GM12873 (cell line): ENCODE measurements at regions not wholly inside any gene's neighbourhood (a gene's known extent, or its start where the extent isn't known, plus 50 kb on each side); places are given as distances from the start of the nearest gene placed in this dataset.
A peak's percentile ranks its signal among the peaks of the same experiment; 100 is the strongest.

Experiments
- TF ChIP-seq, protein P1 (sequence below): IDR thresholded peaks from 2 replicates; pipeline ENCODE4 v1.5.1; 2012; ENCODE audit warnings: low read depth, mild to moderate bottlenecking, moderate library complexity, low read length, control low read depth; ENCODE audit not compliant: insufficient read depth; ENCODE audit errors: missing control alignments

DNA sequence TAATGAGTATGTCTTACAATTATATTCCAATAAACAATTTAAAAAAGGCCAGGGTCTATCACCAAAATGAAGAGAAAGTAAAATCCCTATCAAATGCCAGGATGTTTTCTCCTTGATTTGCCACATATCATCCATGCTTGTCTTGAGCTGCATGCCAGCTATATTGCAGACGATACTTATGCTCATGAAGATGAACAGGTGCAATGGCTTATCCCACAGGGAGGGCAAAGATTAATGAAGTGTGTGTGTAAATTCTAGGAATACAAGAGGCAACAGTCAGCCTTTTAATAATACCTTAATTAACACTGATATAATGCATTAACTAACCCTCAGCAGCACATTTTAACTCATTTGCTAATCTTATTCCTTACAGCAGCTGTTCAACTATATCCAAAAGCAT, 850.5 kb downstream of the KCNA4 start:
- TF ChIP-seq, protein P1, sequence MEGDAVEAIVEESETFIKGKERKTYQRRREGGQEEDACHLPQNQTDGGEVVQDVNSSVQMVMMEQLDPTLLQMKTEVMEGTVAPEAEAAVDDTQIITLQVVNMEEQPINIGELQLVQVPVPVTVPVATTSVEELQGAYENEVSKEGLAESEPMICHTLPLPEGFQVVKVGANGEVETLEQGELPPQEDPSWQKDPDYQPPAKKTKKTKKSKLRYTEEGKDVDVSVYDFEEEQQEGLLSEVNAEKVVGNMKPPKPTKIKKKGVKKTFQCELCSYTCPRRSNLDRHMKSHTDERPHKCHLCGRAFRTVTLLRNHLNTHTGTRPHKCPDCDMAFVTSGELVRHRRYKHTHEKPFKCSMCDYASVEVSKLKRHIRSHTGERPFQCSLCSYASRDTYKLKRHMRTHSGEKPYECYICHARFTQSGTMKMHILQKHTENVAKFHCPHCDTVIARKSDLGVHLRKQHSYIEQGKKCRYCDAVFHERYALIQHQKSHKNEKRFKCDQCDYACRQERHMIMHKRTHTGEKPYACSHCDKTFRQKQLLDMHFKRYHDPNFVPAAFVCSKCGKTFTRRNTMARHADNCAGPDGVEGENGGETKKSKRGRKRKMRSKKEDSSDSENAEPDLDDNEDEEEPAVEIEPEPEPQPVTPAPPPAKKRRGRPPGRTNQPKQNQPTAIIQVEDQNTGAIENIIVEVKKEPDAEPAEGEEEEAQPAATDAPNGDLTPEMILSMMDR = no peak

DNA sequence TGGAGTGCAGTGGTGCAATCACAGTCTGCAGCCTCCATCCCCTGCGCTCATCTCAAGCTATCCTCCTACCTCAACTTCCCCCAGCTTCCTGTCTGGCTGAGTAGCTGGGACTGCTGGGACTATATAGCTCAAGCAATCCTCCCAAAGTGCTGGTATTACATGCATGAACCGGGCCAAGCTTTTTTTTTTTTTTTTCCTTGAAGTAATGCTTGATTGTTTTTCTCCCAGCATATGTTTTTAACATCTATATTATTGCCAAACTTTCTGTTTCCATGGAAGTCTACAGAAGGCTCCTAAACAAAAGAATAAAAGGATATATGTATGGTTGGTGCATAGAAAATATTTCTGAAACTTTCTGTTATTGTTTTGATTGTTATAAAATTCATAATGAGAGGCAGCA, 853.6 kb downstream of the KCNA4 start:
- TF ChIP-seq, protein P1 = no peak

DNA sequence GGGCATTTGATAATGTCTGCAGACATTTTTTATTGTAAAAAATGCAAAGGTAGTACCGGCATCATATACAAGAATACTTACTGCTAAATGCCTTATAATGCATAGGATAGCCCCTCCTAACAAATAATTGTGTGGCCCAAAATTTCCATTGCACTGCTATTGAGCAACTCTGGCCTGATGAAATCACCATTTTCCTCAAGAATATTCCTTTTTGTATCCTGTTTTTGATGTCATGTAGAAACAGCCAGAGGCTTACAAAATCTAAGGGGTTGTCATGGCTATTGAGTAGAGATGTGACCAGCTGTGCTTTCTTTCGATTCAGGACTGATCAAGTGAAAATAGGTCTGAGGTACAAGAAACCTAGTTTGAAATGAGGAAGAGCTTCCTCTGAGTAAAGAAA, 854.3 kb downstream of the KCNA4 start:
- TF ChIP-seq, protein P1 = no peak

DNA sequence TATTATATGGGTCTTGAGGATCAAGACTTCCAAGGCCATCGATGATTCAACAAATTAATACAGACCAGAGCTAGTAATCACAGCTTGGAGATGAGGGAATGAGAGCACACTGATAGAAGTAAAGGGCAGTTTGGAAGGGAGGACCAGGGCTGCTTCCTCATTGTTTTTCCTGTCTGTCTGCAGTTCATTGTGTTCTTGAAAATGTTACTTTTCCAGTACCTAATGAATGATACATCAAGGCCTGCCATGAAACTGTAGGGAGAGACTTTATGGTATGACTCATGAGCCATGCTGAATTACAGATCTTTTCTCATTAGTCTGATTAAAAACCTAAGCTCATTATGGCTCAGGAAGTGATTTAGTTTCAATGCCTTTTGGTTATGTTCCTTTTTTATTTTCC, 855.6 kb downstream of the KCNA4 start:
- TF ChIP-seq, protein P1 = no peak

DNA sequence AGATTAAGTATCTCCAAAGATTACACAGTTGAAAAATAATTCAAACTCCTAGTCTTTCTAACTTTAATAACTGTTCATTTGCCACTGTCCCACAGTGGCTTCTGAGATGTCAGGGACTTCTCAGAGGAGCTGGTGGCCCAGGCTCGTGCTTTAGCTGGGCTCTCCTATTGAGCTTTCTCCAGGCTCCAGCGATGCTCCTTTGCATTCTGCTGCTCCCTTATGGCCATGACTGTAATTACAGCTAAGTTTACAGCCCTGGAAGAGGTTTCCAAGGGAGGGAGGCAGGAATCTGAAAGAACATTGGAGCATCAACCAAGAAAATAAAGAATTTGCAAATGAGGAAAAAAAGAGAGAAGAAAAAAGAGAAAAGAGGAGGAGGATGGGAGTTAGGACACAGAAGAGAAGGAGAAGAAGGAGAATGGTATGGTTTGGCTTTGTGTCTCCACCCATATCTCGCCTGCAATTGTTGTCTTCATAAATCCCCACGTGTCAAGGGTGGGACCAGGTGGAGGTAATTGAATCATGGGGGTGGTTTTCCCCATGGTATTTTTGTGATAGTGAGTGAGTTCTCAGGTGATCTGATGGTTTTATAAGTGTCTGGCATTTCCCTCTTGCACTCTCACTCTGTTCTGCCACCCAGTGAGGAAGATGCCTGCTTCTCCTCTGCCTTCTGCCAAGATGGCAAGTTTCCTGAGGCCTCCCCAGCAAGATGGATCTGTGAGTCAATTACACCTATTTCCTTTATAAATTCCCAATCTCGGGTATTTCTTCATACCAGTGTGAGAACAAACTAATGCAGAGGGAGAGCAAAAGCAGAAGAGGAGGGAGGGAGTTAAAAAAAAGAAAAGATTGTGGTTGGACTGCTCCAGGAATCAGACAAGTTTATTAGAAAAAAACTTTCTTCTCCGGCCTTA, 857.0 kb downstream of the KCNA4 start:
- TF ChIP-seq, protein P1 = peak; percentile 54

DNA sequence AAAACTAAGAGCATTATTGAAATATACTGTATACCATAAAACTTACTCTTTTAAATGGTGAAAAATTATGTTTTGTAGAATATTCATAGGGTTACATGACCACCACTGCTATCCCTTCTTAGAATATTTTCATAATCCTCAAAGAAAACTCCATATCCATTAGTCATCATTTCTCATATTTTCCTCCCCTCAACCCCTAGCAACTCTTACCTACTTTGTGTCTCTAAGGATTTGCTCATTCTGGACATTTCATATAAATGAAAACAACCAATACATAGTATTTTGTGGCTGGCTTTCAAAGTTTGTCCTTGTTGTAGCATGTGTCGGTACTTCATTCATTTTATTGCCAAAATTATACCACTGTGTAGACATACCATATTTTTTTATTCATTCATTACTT, 863.8 kb downstream of the KCNA4 start:
- TF ChIP-seq, protein P1 = no peak

DNA sequence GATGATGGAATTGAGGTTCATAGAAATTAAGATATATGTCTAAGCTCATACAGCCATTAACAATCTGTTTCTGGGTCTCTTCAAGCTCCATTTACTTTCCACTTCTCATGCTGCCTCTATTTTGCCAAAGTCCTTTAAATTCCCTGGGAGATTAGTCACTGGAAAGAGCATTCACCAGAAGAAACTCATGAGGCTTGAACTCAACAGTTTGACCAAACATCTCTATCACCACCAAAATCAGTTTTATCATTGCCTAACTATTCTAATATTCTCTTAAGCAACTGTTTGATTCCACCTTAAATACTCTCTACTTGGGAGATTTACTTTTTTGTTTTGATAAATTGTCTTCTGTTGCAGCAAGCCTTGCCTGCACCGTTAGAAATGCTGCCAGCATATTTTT, 881.3 kb downstream of the KCNA4 start:
- TF ChIP-seq, protein P1 = no peak
